ENCODE measurements at regions not wholly inside any gene's neighbourhood (a gene's known extent, or its start where the extent isn't known, plus 50 kb on each side); places are given as distances from the start of the nearest gene placed in this dataset.

- peaks cover 3% of the 10 kb centered on the region for H3K4me1 ChIP-seq (ENCODE audit: insufficient read depth, low read length)
- TF ChIP-seq, protein P1, sequence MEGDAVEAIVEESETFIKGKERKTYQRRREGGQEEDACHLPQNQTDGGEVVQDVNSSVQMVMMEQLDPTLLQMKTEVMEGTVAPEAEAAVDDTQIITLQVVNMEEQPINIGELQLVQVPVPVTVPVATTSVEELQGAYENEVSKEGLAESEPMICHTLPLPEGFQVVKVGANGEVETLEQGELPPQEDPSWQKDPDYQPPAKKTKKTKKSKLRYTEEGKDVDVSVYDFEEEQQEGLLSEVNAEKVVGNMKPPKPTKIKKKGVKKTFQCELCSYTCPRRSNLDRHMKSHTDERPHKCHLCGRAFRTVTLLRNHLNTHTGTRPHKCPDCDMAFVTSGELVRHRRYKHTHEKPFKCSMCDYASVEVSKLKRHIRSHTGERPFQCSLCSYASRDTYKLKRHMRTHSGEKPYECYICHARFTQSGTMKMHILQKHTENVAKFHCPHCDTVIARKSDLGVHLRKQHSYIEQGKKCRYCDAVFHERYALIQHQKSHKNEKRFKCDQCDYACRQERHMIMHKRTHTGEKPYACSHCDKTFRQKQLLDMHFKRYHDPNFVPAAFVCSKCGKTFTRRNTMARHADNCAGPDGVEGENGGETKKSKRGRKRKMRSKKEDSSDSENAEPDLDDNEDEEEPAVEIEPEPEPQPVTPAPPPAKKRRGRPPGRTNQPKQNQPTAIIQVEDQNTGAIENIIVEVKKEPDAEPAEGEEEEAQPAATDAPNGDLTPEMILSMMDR (IDR thresholded peaks at IDR 0.05; ENCODE audit: extremely low read depth, low read depth, low read length), result no peak
- H3K36me3 ChIP-seq (ENCODE audit: insufficient read depth, low read length), result no peaks in the 10 kb centered on the region
- DNase-seq (ENCODE audit: insufficient read length, low spot score, missing footprints), result no peak
- H2AFZ ChIP-seq (ENCODE audit: low read length), result peak overlapping the region; percentile 52
- no peak overlapping the region for H3K27ac ChIP-seq (ENCODE audit: low read depth, low read length)
- H3K4me2 ChIP-seq (ENCODE audit: insufficient read depth, low read length), result peak overlapping the region; percentile 75
- H3K79me2 ChIP-seq (ENCODE audit: insufficient read depth, low read length), result no peaks in the 10 kb centered on the region
- no peaks in the 10 kb centered on the region for H3K27me3 ChIP-seq (ENCODE audit: insufficient read depth, low read length)
- H3K9me3 ChIP-seq (ENCODE audit: low read depth, low read length), result no peaks in the 10 kb centered on the region
- no peaks in the 10 kb centered on the region for H4K20me1 ChIP-seq (ENCODE audit: insufficient read depth, low read length)
- peak overlapping the region; percentile 45 for H3K4me3 ChIP-seq (ENCODE audit: insufficient read depth, low read length)
Observed at GRCh38 chr11:129312730-129313503, 62.7 kb upstream of the BARX2 start.

DNA sequence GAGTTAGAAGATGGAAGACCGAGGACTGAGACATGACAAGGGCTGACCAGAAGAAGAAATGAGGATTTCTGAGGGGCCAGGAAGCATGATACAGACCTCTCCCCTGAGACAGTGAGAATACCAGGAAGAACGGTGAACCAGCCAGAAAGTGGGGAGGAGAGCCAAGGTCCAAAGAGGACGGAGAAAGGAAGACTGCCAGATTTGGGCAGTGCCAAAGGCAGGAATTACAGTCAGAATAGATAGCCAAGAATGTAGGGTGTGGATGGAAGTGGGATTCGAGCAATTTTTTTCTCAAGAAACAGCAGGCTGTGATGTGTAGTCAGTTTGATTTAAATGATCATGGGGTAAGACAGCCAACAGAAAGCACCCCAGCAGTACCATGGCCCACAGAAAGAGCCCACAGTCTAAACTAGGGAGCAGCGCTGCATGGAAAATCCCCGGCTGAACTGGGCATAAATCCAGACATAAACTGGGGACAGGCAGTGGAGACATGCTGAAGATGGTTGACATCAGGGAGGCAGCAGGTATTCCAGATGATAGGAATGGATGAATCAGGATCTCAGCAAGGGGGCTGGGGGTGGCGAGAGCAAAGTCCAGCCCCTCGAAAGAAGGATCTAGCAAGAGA is 67.3 kb upstream of the BARX2 start:
- no peak overlapping the region for H2AFZ ChIP-seq (ENCODE audit: low read length)
- DNase-seq (ENCODE audit: insufficient read length, low spot score, missing footprints), result no peak
- H3K27me3 ChIP-seq (ENCODE audit: insufficient read depth, low read length), result no peaks in the 10 kb centered on the region
- TF ChIP-seq, protein P1 (IDR thresholded peaks at IDR 0.05; ENCODE audit: extremely low read depth, low read depth, low read length), result no peak
- H3K4me2 ChIP-seq (ENCODE audit: insufficient read depth, low read length), result no peak overlapping the region
- no peaks in the 10 kb centered on the region for H3K79me2 ChIP-seq (ENCODE audit: insufficient read depth, low read length)
- H3K36me3 ChIP-seq (ENCODE audit: insufficient read depth, low read length), result no peaks in the 10 kb centered on the region
- no peak overlapping the region for H3K27ac ChIP-seq (ENCODE audit: low read depth, low read length)
- peaks cover 3% of the 10 kb centered on the region for H3K4me1 ChIP-seq (ENCODE audit: insufficient read depth, low read length)
- H3K4me3 ChIP-seq (ENCODE audit: insufficient read depth, low read length), result no peak overlapping the region
- no peaks in the 10 kb centered on the region for H3K9me3 ChIP-seq (ENCODE audit: low read depth, low read length)
- no peaks in the 10 kb centered on the region for H4K20me1 ChIP-seq (ENCODE audit: insufficient read depth, low read length)

DNA sequence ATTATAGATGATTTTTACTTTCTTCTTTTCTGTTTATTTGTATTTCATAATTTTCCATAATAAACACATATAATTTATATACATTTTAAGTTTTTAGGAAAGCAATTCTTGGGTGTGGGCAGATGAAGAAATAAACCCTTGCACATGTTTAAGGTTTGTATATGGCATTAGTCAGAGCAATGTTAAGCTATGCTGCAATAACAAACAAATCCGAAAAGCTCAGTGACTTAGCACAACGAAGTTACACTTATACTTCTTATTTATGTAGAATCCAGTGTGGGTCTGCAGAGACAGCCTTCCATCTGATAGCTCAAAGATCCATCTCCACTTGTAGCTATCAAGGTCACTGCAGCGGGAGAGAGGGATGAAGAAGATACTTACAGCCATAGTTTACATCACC is 68.5 kb upstream of the BARX2 start:
- H3K4me1 ChIP-seq (ENCODE audit: insufficient read depth, low read length), result no peaks in the 10 kb centered on the region

More for the DNA sequence above, 68.5 kb upstream of the BARX2 start:
- Histone ChIP-seq H3K4me3 (ENCODE audit: insufficient read depth, low read length) (no peak overlapping the region), H2AFZ (ENCODE audit: low read length) (no peak overlapping the region), H3K27me3 (ENCODE audit: insufficient read depth, low read length) (no peaks in the 10 kb centered on the region), H3K36me3 (ENCODE audit: insufficient read depth, low read length) (no peaks in the 10 kb centered on the region), H4K20me1 (ENCODE audit: insufficient read depth, low read length) (no peaks in the 10 kb centered on the region), H3K4me2 (ENCODE audit: insufficient read depth, low read length) (no peak overlapping the region), H3K79me2 (ENCODE audit: insufficient read depth, low read length) (no peaks in the 10 kb centered on the region), H3K27ac (ENCODE audit: low read depth, low read length) (no peak overlapping the region), H3K9me3 (ENCODE audit: low read depth, low read length) (no peaks in the 10 kb centered on the region)
- no peak for DNase-seq (ENCODE audit: insufficient read length, low spot score, missing footprints)
- TF ChIP-seq, protein P1 (IDR thresholded peaks at IDR 0.05; ENCODE audit: extremely low read depth, low read depth, low read length), result no peak

Measured in osteoblast (primary cell).